ENCODE measurements at regions not wholly inside any gene's neighbourhood (a gene's known extent, or its start where the extent isn't known, plus 50 kb on each side); places are given as distances from the start of the nearest gene placed in this dataset.
"Not testable (repeated sequence)": the region's sequence is repeated elsewhere in the genome, so short reads cannot be mapped to it uniquely, and the experiment has no call there.

- no peaks in the 10 kb centered on the region for H3K36me3 ChIP-seq
- H3K27ac ChIP-seq: no peak overlapping the region
- no peak overlapping the region for H3K4me3 ChIP-seq (ENCODE audit: low read depth in 1 of 2, low read length in 1 of 2)
- peaks cover 21% of the 10 kb centered on the region for H3K27me3 ChIP-seq
- H3K4me1 ChIP-seq (ENCODE audit: control insufficient read depth in 1 of 2, insufficient read depth in 1 of 2, low read depth in 1 of 2, low read length in 1 of 2): no peaks in the 10 kb centered on the region
- no peaks in the 10 kb centered on the region for H3K9me3 ChIP-seq
- no peak for TF ChIP-seq CTCF (IDR thresholded peaks at IDR 0.05)
These were observed 194.1 kb upstream of the GLI2 start for GRCh38 chr2:120541553-120541932.

DNA sequence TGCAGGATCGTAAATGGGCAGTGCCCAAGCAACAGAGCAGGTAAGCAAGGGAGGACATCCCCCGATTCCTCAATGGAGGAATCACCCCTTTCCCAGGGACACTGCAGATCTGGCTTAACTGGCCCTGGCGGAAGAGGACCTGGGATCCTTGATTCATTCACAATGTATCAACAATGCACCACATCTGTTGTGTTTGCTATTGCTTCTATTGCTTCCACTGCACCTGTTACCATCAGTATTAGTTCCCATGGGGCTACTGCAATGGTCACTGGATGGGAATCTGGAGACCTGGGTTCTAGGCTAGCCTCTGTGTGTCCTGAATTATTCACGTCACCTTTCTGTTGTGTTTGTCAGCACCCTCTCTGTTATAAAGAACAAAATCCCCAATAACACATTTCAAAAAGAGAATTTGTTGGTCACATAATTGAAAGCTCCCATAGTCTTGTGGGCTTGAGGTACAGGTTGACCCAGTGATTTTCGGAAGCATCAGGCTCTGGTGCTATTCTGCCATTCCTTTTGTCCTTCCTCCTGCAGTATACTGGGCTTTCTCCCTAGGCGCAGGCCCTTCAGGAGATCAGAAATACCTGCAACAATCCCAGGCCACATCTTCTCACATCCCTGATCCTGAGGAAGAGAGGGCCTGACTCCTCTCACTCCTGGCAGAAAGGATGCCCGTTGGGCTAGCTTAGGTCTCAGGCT is 193.5 kb upstream of the GLI2 start:
- no peak for TF ChIP-seq CTCF (IDR thresholded peaks at IDR 0.05)
- Histone ChIP-seq H3K27me3 (peaks cover 21% of the 10 kb centered on the region), H3K4me3 (ENCODE audit: low read depth in 1 of 2, low read length in 1 of 2) (no peak overlapping the region), H3K36me3 (no peaks in the 10 kb centered on the region), H3K27ac (no peak overlapping the region), H3K4me1 (ENCODE audit: control insufficient read depth in 1 of 2, insufficient read depth in 1 of 2, low read depth in 1 of 2, low read length in 1 of 2) (no peaks in the 10 kb centered on the region), H3K9me3 (no peaks in the 10 kb centered on the region)

GRCh38 chr2:120542911-120543527 is 192.6 kb upstream of the GLI2 start:
- Histone ChIP-seq H3K9me3 (no peaks in the 10 kb centered on the region), H3K36me3 (no peaks in the 10 kb centered on the region), H3K4me3 (ENCODE audit: low read depth in 1 of 2, low read length in 1 of 2) (no peak overlapping the region), H3K4me1 (ENCODE audit: control insufficient read depth in 1 of 2, insufficient read depth in 1 of 2, low read depth in 1 of 2, low read length in 1 of 2) (no peaks in the 10 kb centered on the region), H3K27ac (no peak overlapping the region), H3K27me3 (peaks cover 21% of the 10 kb centered on the region)
- TF ChIP-seq CTCF (IDR thresholded peaks at IDR 0.05): no peak

- Histone ChIP-seq H3K27ac (no peak overlapping the region), H3K4me3 (ENCODE audit: low read depth in 1 of 2, low read length in 1 of 2) (no peak overlapping the region), H3K36me3 (no peaks in the 10 kb centered on the region), H3K4me1 (ENCODE audit: control insufficient read depth in 1 of 2, insufficient read depth in 1 of 2, low read depth in 1 of 2, low read length in 1 of 2) (no peaks in the 10 kb centered on the region), H3K27me3 (peaks cover 21% of the 10 kb centered on the region), H3K9me3 (no peaks in the 10 kb centered on the region)
- TF ChIP-seq CTCF (IDR thresholded peaks at IDR 0.05): no peak
These were observed 191.8 kb upstream of the GLI2 start for GRCh38 chr2:120543899-120544298.

DNA sequence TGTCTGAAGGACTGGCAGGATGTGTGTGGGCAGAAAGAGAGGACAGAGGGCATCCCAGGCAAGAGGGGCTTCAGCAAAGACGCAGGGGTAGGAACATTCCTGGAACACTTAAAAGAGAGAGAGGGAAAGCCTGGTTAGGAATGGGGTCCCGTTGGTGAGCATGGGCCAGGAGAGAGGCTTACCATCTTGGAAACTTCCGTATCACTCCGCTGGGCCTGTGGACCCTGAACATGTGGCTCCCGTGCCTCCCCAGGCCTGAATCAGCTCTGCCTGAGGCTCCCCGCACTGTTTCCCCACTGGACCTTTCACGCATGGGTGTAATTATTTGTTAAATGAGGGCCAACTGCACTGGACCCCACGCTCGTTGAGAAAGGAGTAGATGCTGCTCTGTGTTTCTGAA is 191.1 kb upstream of the GLI2 start:
- no peak for TF ChIP-seq CTCF (IDR thresholded peaks at IDR 0.05)
- H3K4me3 ChIP-seq (ENCODE audit: low read depth in 1 of 2, low read length in 1 of 2): no peak overlapping the region
- H3K27me3 ChIP-seq: peaks cover 21% of the 10 kb centered on the region
- no peaks in the 10 kb centered on the region for H3K4me1 ChIP-seq (ENCODE audit: control insufficient read depth in 1 of 2, insufficient read depth in 1 of 2, low read depth in 1 of 2, low read length in 1 of 2)
- no peak overlapping the region for H3K27ac ChIP-seq
- H3K9me3 ChIP-seq: no peaks in the 10 kb centered on the region
- no peaks in the 10 kb centered on the region for H3K36me3 ChIP-seq

DNA sequence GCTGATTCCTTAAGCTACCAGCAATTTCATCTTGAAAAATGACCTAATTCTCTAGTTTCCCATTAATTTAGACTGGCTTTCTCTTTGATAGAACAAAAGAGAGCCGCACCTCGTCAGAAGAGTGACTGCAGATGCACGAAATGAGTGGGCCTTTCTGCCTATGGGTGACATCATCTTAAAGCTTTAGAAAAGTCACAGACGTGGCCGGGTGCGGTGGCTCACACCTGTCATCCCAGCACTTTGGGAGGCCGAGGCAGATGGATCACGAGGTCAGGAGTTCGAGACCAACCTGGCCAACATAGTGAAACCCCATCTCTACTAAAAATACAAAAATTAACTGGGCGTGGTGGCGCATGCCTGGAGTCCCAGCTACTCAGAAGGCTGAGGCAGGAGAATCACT is 190.7 kb upstream of the GLI2 start:
- H3K27me3 ChIP-seq: peaks cover 21% of the 10 kb centered on the region
- H3K4me3 ChIP-seq (ENCODE audit: low read depth in 1 of 2, low read length in 1 of 2); H3K36me3 ChIP-seq; H3K4me1 ChIP-seq (ENCODE audit: control insufficient read depth in 1 of 2, insufficient read depth in 1 of 2, low read depth in 1 of 2, low read length in 1 of 2); H3K9me3 ChIP-seq; H3K27ac ChIP-seq: not testable (repeated sequence)

All from neutrophil (primary cell).